GM18511 (cell line): ENCODE measurements at regions not wholly inside any gene's neighbourhood (a gene's known extent, or its start where the extent isn't known, plus 50 kb on each side); places are given as distances from the start of the nearest gene placed in this dataset.

Experiments
- ATAC-seq: cut with Tn5 transposase; IDR thresholded peaks from one replicate; pipeline ENCODE4 v1.9.1; 2021; ENCODE audit warnings: mild to moderate bottlenecking, moderate library complexity; ENCODE audit not compliant: unreplicated experiment

- no peak for ATAC-seq
Observed at GRCh38 chr2:221641181-221641871, 69.2 kb upstream of the EPHA4 start.

GRCh38 chr2:221640686-221641085 lies 68.6 kb upstream of the EPHA4 start:
- ATAC-seq, result no peak

- no peak for ATAC-seq
Observed at GRCh38 chr2:221637851-221638250, 65.7 kb upstream of the EPHA4 start.

- no peak for ATAC-seq
Observed at GRCh38 chr2:221635949-221636348, 63.8 kb upstream of the EPHA4 start.

- no peak for ATAC-seq
Observed at GRCh38 chr2:221629468-221629867, 57.4 kb upstream of the EPHA4 start.

- no peak for ATAC-seq
Observed at GRCh38 chr2:221624475-221624874, 52.4 kb upstream of the EPHA4 start.
